H1 (cell line): ENCODE measurements at regions not wholly inside any gene's neighbourhood (a gene's known extent, or its start where the extent isn't known, plus 50 kb on each side); places are given as distances from the start of the nearest gene placed in this dataset.

Source experiments
- KDM4A ChIP-seq: IDR thresholded peaks from one replicate; pipeline ENCODE4 v1.7.1; 2012; ENCODE audit warnings: low read depth, mild to moderate bottlenecking, moderate library complexity, low read length, inconsistent platforms; ENCODE audit not compliant: severe bottlenecking
- RXRA ChIP-seq: IDR thresholded peaks from 2 replicates; pipeline ENCODE4 v1.6.1; 2011; ENCODE audit warnings: low read depth, mild to moderate bottlenecking, low read length, moderate library complexity; ENCODE audit not compliant: insufficient read depth
- SIN3A ChIP-seq, 2 experiments: IDR thresholded peaks in 1 of 2; conservative IDR thresholded peaks in 1 of 2; 2 replicates each; pipeline ENCODE4 v1.6.1; 2011 to 2012; ENCODE audit warnings: low read length in 2 of 2, improper control_type of control experiment in 1 of 2, low read depth in 1 of 2, mild to moderate bottlenecking in 1 of 2
- TAF7 ChIP-seq: optimal IDR thresholded peaks from 2 replicates; pipeline ENCODE3; 2011; ENCODE audit warnings: low read depth, mild to moderate bottlenecking, inconsistent platforms, low read length, moderate library complexity, borderline replicate concordance
- TF ChIP-seq, protein P1 (sequence below): fragments of 300-600 bp; sonication (generic); IDR thresholded peaks from 2 replicates; pipeline ENCODE4 v1.7.1; 2012; ENCODE audit warnings: low read length, moderate library complexity, mild to moderate bottlenecking, inconsistent platforms; ENCODE audit not compliant: insufficient replicate concordance

GRCh38 chr4:189771696-189772361 is 168.8 kb upstream of the FRG1 start (continued):
- TF ChIP-seq, protein P1, sequence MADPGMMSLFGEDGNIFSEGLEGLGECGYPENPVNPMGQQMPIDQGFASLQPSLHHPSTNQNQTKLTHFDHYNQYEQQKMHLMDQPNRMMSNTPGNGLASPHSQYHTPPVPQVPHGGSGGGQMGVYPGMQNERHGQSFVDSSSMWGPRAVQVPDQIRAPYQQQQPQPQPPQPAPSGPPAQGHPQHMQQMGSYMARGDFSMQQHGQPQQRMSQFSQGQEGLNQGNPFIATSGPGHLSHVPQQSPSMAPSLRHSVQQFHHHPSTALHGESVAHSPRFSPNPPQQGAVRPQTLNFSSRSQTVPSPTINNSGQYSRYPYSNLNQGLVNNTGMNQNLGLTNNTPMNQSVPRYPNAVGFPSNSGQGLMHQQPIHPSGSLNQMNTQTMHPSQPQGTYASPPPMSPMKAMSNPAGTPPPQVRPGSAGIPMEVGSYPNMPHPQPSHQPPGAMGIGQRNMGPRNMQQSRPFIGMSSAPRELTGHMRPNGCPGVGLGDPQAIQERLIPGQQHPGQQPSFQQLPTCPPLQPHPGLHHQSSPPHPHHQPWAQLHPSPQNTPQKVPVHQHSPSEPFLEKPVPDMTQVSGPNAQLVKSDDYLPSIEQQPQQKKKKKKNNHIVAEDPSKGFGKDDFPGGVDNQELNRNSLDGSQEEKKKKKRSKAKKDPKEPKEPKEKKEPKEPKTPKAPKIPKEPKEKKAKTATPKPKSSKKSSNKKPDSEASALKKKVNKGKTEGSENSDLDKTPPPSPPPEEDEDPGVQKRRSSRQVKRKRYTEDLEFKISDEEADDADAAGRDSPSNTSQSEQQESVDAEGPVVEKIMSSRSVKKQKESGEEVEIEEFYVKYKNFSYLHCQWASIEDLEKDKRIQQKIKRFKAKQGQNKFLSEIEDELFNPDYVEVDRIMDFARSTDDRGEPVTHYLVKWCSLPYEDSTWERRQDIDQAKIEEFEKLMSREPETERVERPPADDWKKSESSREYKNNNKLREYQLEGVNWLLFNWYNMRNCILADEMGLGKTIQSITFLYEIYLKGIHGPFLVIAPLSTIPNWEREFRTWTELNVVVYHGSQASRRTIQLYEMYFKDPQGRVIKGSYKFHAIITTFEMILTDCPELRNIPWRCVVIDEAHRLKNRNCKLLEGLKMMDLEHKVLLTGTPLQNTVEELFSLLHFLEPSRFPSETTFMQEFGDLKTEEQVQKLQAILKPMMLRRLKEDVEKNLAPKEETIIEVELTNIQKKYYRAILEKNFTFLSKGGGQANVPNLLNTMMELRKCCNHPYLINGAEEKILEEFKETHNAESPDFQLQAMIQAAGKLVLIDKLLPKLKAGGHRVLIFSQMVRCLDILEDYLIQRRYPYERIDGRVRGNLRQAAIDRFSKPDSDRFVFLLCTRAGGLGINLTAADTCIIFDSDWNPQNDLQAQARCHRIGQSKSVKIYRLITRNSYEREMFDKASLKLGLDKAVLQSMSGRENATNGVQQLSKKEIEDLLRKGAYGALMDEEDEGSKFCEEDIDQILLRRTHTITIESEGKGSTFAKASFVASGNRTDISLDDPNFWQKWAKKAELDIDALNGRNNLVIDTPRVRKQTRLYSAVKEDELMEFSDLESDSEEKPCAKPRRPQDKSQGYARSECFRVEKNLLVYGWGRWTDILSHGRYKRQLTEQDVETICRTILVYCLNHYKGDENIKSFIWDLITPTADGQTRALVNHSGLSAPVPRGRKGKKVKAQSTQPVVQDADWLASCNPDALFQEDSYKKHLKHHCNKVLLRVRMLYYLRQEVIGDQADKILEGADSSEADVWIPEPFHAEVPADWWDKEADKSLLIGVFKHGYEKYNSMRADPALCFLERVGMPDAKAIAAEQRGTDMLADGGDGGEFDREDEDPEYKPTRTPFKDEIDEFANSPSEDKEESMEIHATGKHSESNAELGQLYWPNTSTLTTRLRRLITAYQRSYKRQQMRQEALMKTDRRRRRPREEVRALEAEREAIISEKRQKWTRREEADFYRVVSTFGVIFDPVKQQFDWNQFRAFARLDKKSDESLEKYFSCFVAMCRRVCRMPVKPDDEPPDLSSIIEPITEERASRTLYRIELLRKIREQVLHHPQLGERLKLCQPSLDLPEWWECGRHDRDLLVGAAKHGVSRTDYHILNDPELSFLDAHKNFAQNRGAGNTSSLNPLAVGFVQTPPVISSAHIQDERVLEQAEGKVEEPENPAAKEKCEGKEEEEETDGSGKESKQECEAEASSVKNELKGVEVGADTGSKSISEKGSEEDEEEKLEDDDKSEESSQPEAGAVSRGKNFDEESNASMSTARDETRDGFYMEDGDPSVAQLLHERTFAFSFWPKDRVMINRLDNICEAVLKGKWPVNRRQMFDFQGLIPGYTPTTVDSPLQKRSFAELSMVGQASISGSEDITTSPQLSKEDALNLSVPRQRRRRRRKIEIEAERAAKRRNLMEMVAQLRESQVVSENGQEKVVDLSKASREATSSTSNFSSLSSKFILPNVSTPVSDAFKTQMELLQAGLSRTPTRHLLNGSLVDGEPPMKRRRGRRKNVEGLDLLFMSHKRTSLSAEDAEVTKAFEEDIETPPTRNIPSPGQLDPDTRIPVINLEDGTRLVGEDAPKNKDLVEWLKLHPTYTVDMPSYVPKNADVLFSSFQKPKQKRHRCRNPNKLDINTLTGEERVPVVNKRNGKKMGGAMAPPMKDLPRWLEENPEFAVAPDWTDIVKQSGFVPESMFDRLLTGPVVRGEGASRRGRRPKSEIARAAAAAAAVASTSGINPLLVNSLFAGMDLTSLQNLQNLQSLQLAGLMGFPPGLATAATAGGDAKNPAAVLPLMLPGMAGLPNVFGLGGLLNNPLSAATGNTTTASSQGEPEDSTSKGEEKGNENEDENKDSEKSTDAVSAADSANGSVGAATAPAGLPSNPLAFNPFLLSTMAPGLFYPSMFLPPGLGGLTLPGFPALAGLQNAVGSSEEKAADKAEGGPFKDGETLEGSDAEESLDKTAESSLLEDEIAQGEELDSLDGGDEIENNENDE = no peak
- TF ChIP-seq RXRA (no peak), SIN3A (conservative IDR thresholded peaks at IDR 0.05 in 1 of 2, IDR thresholded peaks at IDR 0.05 in 1 of 2; ENCODE audit: low read depth in 1 of 2, low read length in 2 of 2) (no peak), KDM4A (no peak), TAF7 (no peak)
- TF ChIP-seq, all 59 proteins: peak for 0
